Gastroesophageal sphincter (tissue), 4 donors: ENCODE measurements at regions not wholly inside any gene's neighbourhood (a gene's known extent, or its start where the extent isn't known, plus 50 kb on each side); places are given as distances from the start of the nearest gene placed in this dataset.

Source experiments
- ATAC-seq: fragments of 150-250 bp; one replicate; pipeline ENCODE4 v1.9.1; 2016; ENCODE audit warnings: mild to moderate bottlenecking, moderate library complexity
- H3K27ac ChIP-seq, 4 donors: fragments of 200-600 bp; sonication (generic) in 3 of 4; 1 replicate in 3 of 4; 2 replicates in 1 of 4; pipeline ENCODE4 v1.5.1; 2016 to 2019
- H3K27me3 ChIP-seq: fragments of 200-600 bp; sonication (generic); one replicate; pipeline ENCODE4 v1.5.1; 2019
- H3K36me3 ChIP-seq, 2 donors: fragments of 200-600 bp; sonication (generic); one replicate each; pipeline ENCODE4 v1.5.1; 2019; ENCODE audit warnings: control low read depth in 1 of 2
- H3K4me1 ChIP-seq, 3 donors: fragments of 200-600 bp; sonication (generic); 1 replicate in 2 of 3; 2 replicates in 1 of 3; pipeline ENCODE4 v1.5.1; 2016 to 2019; ENCODE audit warnings: control low read depth in 2 of 3
- H3K4me3 ChIP-seq, 2 donors: fragments of 200-600 bp; sonication (generic); one replicate each; pipeline ENCODE4 v1.5.1; 2019; ENCODE audit warnings: mild to moderate bottlenecking in 1 of 2, moderate library complexity in 1 of 2
- H3K9me3 ChIP-seq, 3 donors: fragments of 200-600 bp; sonication (generic); one replicate each; pipeline ENCODE4 v1.5.1; 2017 to 2019; ENCODE audit warnings: control low read depth in 2 of 3
- CTCF ChIP-seq, 4 experiments: fragments of 200-600 bp in 2 of 4; fragments of 450-650 bp in 2 of 4; sonication (generic) in 1 of 4; IDR thresholded peaks; one replicate each; pipeline ENCODE4 v1.5.1; 2017 to 2019; ENCODE audit warnings: antibody characterized with exemption in 4 of 4, mild to moderate bottlenecking in 2 of 4, moderate library complexity in 2 of 4
- EP300 ChIP-seq: sonication (generic); formaldehyde crosslinking; IDR thresholded peaks from one replicate; pipeline ENCODE4 v1.6.1; 2017; ENCODE audit warnings: antibody characterized with exemption, mild to moderate bottlenecking
- POLR2A ChIP-seq, 2 donors: fragments of 450-650 bp; IDR thresholded peaks; one replicate each; pipeline ENCODE4 v1.6.1; 2017; ENCODE audit warnings: antibody characterized with exemption in 2 of 2, mild to moderate bottlenecking in 2 of 2, moderate library complexity in 1 of 2
- POLR2AphosphoS5 ChIP-seq: sonication (generic); formaldehyde crosslinking; IDR thresholded peaks from one replicate; pipeline ENCODE4 v1.6.1; 2017; ENCODE audit warnings: antibody characterized with exemption
- WGBS, 2 donors: methylation state at CpG; one replicate each; pipeline ENCODE4 v1.1.5; 2018; ENCODE audit warnings: low coverage in 1 of 2; 5-methylcytosine and 5-hydroxymethylcytosine counted together

GRCh38 chr18:64283059-64283458 lies 134.2 kb upstream of the LINC00305 start:
- 60 to 73% methylated on average over 1 of the region's 1 CpG for WGBS, 2 donors
- Histone ChIP-seq H3K27me3 (no peaks in the 10 kb centered on the region), H3K9me3 (peaks cover 0 to 10% (median 0%) of the 10 kb centered on the region in 3 donors), H3K27ac (no peak overlapping the region), H3K4me3 (no peak overlapping the region), H3K4me1 (no peaks in the 10 kb centered on the region), H3K36me3 (no peaks in the 10 kb centered on the region)
- no peak for ATAC-seq
- TF ChIP-seq EP300 (no peak), POLR2AphosphoS5 (no peak), POLR2A (IDR thresholded peaks at IDR 0.05) (no peak), CTCF (IDR thresholded peaks at IDR 0.05) (no peak)

- no peaks in the 10 kb centered on the region for H3K4me1 ChIP-seq
- no peak for ATAC-seq
- 83 to 88% methylated on average over 1 to 3 of the region's 5 CpGs for WGBS, 2 donors
- H3K27ac ChIP-seq = no peak overlapping the region
- no peaks in the 10 kb centered on the region for H3K27me3 ChIP-seq
- H3K9me3 ChIP-seq = peaks cover 0 to 10% (median 0%) of the 10 kb centered on the region in 3 donors
- H3K4me3 ChIP-seq = no peak overlapping the region
- TF ChIP-seq EP300 = no peak
- TF ChIP-seq CTCF (IDR thresholded peaks at IDR 0.05) = no peak
- no peak for TF ChIP-seq POLR2A (IDR thresholded peaks at IDR 0.05)
- no peak for TF ChIP-seq POLR2AphosphoS5
- no peaks in the 10 kb centered on the region for H3K36me3 ChIP-seq
Observed at GRCh38 chr18:64278026-64278425, 129.1 kb upstream of the LINC00305 start.

- TF ChIP-seq EP300 (no peak), POLR2AphosphoS5 (no peak), CTCF (IDR thresholded peaks at IDR 0.05) (no peak), POLR2A (IDR thresholded peaks at IDR 0.05) (no peak)
Observed at GRCh38 chr18:64276311-64277090, 127.6 kb upstream of the LINC00305 start.

GRCh38 chr18:64275593-64276300 lies 126.9 kb upstream of the LINC00305 start:
- ATAC-seq = no peak
- 34 to 67% methylated on average over 1 to 3 of the region's 3 CpGs for WGBS, 2 donors
- Histone ChIP-seq H3K36me3 (no peaks in the 10 kb centered on the region), H3K4me1 (no peaks in the 10 kb centered on the region), H3K27me3 (no peaks in the 10 kb centered on the region), H3K27ac (no peak overlapping the region), H3K9me3 (no peaks in the 10 kb centered on the region), H3K4me3 (no peak overlapping the region)
- TF ChIP-seq POLR2AphosphoS5 (no peak), EP300 (no peak), POLR2A (IDR thresholded peaks at IDR 0.05) (no peak), CTCF (IDR thresholded peaks at IDR 0.05) (no peak)

More at GRCh38 chr18:64276311-64277090, 127.6 kb upstream of the LINC00305 start:
- H3K9me3 ChIP-seq = peaks cover 0 to 4% (median 0%) of the 10 kb centered on the region in 3 donors
- no peaks in the 10 kb centered on the region for H3K27me3 ChIP-seq
- no peaks in the 10 kb centered on the region for H3K4me1 ChIP-seq
- 38 to 40% methylated on average over 4 to 5 of the region's 5 CpGs for WGBS, 2 donors
- H3K4me3 ChIP-seq = no peak overlapping the region
- H3K36me3 ChIP-seq = no peaks in the 10 kb centered on the region
- ATAC-seq = no peak
- H3K27ac ChIP-seq = no peak overlapping the region
